CD4-positive, alpha-beta T cell treated with Interleukin-17A for 1 hour (primary cell): ENCODE measurements at regions not wholly inside any gene's neighbourhood (a gene's known extent, or its start where the extent isn't known, plus 50 kb on each side); places are given as distances from the start of the nearest gene placed in this dataset.
"Not testable (repeated sequence)": the region's sequence is repeated elsewhere in the genome, so short reads cannot be mapped to it uniquely, and the experiment has no call there.

Source experiments
- DNase-seq: peaks from one replicate; pipeline ENCODE4 v3.0.0-alpha.2; 2020

DNA sequence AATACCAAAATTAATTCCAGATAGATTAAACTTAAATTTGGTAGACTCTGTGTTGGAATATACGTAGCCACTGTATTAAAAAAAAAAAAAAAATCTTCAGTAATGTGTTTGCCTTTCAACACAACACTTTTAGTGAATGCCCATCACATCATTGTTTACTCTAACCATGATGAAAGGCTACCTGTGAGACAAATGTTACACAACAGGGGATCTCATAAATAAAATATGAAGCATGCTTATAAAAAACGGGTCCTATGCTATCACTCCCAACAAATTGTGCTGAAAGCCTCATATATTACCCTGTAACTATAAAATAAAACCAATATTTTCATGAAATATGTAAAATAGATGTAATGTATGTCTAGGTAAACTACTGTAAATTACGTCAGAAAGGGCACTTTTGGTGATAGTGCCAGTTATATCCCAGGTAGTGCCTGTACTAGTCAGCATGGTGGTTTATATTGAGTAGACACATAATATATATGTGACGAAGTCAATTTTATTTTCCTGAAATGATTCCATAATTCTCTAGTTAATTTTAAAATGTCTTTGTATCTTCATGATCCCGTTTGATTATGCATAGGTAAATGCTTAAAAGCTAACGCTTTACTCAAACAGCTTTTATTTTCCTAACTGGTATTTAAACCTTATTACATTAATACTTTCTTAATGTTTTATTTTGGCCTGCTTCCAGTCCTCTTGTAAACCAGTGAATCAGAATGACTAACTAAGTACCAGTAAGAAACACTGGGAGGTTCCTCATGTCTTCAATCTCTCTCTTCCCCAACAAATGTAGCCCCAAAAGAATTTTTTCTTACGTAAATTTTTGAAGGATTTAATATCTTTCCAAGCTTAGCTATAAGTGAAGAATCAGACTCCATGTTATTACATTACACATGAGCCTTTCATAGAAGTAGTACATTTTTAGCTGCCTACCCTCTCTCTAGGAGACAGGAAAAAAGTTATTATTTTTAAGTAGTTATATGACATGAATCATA is 420.3 kb downstream of the GABRG2 start:
- DNase-seq, result no peak

GRCh38 chr5:162496100-162496808 is 428.7 kb downstream of the GABRG2 start:
- DNase-seq, result no peak

GRCh38 chr5:162497455-162497854 is 429.9 kb downstream of the GABRG2 start:
- DNase-seq, result no peak

DNA sequence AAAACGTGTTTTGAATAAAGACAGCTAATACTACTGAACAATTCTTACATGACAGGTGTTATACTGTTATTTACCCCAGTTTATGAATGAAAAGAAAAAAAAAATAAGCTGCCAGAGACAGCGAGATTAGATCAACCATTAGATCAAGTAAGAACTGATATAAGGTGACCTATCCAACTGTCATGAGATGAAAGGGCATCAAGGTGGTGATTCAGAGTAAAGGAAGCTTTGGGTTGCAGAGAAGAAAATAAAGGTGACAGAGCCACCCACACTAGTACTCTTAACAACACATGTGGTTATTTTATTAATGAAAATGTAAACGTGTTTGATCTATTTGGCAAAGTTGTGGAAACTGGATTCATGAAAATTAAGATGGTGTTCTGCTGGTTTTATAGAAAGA is 435.2 kb downstream of the GABRG2 start:
- DNase-seq, result no peak

DNA sequence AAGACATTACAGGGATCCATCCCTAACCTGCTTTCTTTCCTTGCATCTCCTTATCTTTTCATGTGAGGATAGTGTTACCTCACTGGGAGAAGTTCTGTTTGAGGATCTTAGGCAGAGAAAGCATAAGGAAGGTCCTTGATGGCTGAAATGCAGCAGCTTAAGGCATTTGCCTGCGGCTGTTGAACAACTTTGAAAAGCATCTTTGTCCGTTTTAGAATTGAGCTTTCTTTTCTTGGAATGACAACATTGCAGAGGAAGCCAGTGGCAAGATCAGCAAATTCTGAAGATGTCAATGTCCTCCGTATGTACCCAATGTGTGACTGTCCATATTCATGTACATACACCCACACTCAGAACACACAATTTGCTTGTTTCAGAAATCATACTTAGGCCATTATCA is 436.2 kb downstream of the GABRG2 start:
- DNase-seq, result no peak

DNA sequence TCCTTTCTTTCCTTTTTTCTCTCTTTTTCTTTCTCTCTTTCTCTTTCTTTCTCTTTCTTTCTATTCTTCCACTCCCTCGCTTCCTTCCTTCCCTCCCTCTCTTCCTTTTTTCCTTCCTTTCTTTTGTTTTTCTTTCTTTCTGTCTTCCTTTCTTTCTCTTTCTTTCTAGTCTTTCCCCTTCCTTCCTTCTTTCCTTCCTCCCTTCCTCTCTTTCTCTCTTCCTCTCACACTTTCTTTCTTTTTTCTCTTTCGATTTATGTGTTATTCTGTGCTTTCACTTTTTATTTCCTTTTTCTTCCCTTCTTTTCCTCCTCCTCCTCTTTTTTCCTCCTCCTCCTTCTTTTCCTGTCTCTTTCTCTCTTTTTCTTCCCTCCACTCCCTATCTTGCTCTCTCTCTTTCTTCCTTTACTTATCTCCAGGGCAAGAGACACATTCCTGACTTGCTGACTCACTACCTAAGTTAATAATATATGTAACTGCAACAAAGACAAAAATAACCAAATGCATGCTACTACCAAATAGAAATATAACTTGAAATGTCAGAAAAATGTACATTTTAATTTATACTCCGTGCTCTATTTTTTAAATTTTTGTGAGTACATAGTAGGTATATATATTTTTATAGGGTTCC is 445.5 kb downstream of the GABRG2 start:
- no peak for DNase-seq

DNA sequence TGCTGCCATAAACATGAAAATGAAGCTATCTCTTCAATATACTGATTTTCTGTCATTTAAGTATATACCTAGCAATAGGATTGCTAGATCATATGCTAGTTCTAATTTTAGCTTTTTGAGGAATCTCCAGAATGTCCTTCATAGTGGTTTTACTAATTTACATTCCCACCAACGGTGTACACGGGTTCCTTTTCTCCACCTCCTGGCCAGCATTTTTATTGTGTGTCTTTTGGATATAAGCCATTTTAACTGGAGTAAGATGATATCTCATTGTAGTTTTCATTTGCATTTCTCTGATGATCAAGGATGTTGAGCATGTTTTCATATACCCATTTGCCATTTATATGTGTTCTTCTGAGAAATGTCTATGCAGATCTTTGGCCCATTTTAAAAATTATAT is 446.5 kb downstream of the GABRG2 start:
- DNase-seq, result no peak

DNA sequence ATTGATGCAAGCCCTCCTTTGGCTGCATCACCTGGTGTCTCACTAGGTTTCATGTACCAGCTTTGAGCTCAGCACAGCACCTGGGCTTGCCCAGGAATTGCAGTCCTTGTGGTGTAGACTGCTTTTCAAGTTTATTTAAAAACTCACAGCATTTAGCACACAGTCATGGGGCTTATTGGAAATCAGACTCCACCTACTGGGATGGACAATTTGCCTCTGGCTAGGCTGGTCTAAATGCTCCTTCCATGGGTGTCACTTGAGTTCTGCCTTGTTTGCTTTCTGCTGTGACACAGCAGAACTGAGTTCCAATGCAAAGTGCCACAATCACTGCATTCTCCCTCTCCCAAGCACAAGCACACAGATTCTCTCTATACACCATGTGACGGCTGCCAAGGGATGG is 453.3 kb downstream of the GABRG2 start:
- no peak for DNase-seq

- no peak for DNase-seq
These were observed 461.6 kb downstream of the GABRG2 start for GRCh38 chr5:162529209-162529608.

DNA sequence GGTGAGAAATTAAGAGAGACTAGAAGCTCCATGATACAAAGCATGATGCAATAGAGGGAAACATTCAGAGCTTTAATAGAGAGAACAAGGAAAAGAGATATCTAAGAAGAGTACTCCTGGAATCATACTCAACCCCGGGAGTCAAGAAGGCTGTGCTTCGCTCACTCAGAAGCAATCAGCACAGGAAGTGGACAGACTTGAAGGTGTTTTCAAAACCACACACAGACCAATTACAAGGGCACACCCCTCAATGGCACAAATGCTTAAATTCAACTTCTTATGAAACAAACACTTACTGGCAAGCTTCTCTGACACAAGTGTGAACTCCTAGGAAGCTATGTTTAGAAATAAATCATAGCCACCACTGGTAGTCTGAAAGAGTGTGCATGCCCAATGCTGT is 462.3 kb downstream of the GABRG2 start:
- DNase-seq, result no peak

DNA sequence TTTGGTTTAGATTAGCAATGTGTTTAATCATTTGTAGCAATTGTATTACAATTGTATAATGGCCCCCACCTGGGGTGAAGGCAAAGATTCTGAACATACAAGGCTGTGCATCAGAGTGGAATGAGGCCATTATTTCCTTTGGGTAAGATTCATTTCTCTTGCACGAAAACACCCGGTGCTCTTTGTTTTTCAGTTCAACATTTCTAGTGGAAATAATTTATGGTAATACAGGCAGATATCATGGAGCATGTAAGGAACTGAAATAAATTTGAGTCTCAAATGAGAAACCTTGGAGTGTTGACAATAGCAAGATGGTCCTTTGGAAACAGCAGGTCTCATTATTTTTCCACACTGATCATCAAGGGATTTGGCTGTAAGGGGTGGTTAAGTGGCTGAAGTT is 475.9 kb downstream of the GABRG2 start:
- no peak for DNase-seq

DNA sequence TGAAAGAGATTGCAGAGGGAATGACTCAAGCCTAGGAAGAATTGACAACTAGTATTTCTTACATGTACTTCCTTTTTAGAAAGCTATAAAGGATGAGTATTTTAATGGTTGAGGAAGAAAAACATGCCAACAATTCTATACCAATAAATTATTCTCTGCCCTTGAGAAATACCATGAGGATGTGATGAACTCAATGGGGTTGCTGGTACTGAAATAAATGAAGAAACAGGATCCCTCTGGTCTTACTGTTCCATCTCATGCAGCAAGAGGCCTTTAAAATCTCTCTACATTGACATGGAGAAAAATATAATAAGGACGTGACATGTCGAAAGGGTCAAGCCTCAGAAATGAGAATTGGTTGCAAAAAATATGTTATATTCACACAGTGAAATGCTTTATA is 477.3 kb downstream of the GABRG2 start:
- DNase-seq, result no peak

DNA sequence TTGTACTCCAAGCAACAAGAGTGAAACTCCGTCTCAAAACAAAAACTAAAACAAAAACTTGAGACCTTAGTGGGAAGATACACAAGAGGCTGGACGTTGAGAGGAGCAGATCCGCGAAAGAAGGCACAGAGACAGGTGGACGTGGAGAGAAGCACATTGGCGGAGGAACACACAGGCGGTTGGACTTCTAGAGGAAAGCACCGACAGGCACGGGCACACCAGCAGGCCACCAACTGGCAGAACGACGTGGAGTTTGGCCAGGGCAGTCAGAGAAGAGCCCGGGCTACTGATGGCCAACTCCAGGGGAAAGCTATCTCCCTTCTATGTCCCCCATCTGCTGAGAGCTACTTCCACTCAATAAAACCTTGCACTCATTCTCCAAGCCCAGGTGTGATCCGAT is 482.7 kb downstream of the GABRG2 start:
- no peak for DNase-seq

- no peak for DNase-seq
These were observed 490.5 kb downstream of the GABRG2 start for GRCh38 chr5:162558120-162558519.

DNA sequence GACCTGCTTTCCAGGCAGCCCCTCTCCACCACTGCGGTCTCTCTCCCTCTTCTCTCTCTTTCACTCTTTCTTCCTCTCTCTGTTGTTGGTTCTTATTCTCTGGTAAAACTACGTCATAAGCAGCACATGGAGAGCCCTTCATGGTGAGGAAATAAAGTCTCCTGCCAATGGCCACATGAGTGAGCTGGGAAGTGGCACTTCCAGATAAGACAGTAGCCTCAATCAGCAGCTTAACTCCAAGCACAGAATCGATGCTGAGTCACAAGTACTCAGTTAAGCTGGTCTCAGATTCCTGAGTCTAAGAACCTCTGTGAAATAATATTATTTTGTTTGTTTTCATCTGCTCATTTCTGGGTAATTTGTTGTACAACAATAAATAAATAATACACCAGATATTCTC is 500.1 kb downstream of the GABRG2 start:
- DNase-seq, result no peak

GRCh38 chr5:162573758-162574157 is 506.2 kb downstream of the GABRG2 start:
- DNase-seq, result no peak

DNA sequence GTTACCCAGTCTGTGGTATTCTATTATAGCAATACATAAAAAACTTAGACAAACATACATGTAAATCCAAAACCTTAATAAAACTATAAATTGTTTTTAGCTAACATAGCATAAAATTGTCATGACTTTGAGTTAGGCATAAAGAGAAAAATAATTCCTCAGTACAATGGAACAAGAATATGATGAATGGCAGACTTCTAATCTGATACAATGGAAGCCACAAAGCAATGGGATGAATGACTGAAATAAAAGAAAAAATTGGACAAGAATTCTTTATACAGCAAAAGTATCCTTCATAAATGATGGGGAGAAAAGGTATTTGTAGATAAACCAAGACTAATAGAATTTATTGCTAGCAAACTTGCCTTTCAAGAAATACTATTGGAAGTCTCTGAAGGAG is 524.2 kb downstream of the GABRG2 start:
- no peak for DNase-seq

GRCh38 chr5:162593881-162594280 is 526.3 kb downstream of the GABRG2 start:
- no peak for DNase-seq

DNA sequence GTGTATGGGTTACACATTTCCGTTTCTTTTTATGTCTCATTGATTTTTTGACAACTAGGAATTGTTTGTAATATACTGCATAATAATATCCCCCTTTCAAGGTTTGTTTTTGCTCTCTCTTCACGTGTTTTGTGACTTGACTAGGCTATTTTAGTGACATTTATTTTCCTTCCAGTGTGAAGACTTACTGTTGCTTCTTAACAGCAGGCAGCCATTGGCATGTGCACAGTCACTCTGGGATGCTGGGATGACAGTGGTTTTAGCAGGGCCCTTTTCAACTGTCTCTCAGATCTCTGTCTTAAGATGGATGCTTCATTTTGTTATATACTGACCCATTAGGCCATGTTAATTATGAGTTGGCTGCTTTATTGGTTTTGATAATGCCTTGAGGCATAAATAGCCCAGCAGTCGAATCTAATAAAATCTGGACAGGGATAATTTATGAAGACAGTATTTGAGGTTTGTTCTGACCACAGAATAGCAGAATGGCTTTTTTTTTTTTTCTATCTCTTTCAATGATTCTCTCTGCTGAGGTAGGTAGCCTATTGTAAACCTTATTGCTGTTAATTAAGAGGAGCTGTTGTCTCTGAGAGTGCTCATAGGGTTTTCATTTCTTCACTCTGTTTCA is 536.0 kb downstream of the GABRG2 start:
- no peak for DNase-seq

DNA sequence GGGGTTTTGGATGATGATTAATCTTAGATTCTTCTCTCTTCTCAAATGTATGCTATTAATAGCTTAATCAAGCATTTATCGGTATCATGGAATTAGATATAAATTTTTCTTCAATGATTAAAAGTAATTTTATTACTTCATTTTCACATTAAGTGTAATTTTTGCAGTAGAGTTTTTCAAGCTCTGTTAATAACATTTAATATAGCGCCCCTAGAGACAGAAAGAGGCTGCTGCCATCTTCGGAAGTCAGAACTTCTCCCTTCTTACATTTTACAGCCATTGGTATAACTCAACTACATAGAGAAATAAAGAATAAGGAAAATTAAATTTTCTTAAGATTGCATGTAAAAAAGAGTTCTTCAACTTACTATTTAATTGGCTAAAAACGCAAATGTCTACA is 540.3 kb downstream of the GABRG2 start:
- no peak for DNase-seq

DNA sequence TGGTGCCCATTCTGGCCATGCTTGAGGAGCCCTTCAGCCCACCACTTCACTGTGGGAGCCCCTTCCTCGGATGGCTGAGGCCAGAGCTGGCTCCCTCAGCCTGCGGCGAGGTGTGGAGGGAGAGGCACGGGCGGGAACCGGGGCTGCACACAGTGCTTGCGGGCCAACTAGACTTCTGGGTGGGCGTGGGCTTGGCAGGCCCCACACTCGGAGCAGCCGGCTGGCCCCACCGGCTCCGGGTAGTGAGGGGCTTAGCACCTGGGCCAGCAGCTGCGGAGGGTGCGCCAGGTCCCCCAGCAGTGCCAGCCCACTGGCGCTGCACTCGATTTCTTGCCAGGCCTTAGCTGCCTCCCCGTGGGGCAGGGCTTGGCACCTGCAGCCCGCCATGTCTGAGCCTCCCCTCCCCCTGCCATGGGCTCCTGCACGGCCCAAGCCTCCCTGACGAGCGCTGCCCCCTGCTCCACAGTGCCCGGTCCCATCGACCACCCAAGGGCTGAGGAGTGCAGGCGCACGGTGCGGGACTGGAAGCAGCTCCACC is 554.2 kb downstream of the GABRG2 start:
- not testable (repeated sequence) for DNase-seq

DNA sequence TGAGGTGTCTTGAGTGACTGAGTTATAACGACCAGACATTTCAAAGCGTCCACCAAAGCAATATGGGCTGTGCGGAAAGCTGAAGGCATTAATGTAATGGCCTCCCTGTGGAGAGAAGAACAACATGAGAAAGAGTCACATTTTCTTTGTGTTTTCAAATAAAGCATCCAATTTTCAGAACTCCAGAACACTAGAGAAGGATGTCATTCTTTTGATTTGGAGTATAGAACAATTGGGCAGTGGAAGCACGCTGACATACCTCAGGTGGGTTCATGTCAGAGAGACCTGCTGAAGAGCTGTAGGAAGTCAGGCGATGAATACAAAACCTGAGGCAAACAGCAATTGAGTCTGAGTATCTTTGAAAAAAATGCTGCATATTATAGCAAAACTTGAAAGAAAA is 556.5 kb downstream of the GABRG2 start:
- DNase-seq, result no peak

DNA sequence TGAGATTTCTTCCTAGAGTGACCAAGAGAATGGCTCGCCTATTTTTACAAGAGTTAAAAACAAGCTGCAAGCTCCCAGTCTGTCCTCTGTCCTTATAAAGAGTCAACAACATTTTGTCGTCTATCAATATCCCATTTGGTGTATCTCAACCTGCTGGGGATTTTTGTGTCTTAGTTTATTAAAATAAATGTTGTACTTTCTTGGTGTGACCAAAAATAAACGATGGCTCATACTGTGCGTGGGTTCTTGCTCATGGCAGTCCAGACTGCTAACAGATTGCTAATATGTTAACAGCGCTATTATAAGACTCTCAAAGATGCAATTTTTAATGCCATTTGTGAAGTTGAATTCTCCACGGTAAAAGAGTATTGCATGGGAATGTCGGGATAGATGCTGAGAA is 569.9 kb downstream of the GABRG2 start:
- DNase-seq, result no peak
